Thyroid gland (tissue), 4 donors: ENCODE measurements at regions not wholly inside any gene's neighbourhood (a gene's known extent, or its start where the extent isn't known, plus 50 kb on each side); places are given as distances from the start of the nearest gene placed in this dataset.

ENCODE experiments used
- DNase-seq, 2 donors: peaks; one replicate each; pipeline ENCODE4 v3.0.0-alpha.2; 2019
- H3K27ac ChIP-seq, 3 donors: fragments of 200-600 bp; sonication (generic); 1 replicate in 2 of 3; 2 replicates in 1 of 3; pipeline ENCODE4 v1.5.1; 2016 to 2019; ENCODE audit warnings: mild to moderate bottlenecking in 1 of 3, moderate library complexity in 1 of 3
- H3K27me3 ChIP-seq: fragments of 200-600 bp; sonication (generic); one replicate; pipeline ENCODE4 v1.5.1; 2019
- H3K36me3 ChIP-seq, 2 donors: fragments of 200-600 bp; sonication (generic); one replicate each; pipeline ENCODE4 v1.5.1; 2016 to 2019
- H3K4me1 ChIP-seq, 2 donors: fragments of 200-600 bp; sonication (generic); one replicate each; pipeline ENCODE4 v1.5.1; 2017 to 2019
- H3K4me3 ChIP-seq, 3 donors: fragments of 200-600 bp; sonication (generic); replicated peaks in 1 of 3; 1 replicate in 2 of 3; 2 replicates in 1 of 3; pipeline ENCODE4 v1.5.1; 2016; ENCODE audit warnings: mild to moderate bottlenecking in 1 of 3
- H3K9me3 ChIP-seq: fragments of 200-600 bp; sonication (generic); one replicate; pipeline ENCODE4 v1.5.1; 2017
- CTCF ChIP-seq, 6 experiments: fragments of 200-600 bp in 3 of 6; fragments of 450-650 bp in 3 of 6; sonication (generic) in 3 of 6; IDR thresholded peaks; one replicate each; pipeline ENCODE4 v1.5.1; 2016 to 2019; ENCODE audit warnings: antibody characterized with exemption in 6 of 6, mild to moderate bottlenecking in 2 of 6, inconsistent platforms in 1 of 6, moderate library complexity in 1 of 6
- POLR2A ChIP-seq, 2 donors: fragments of 450-650 bp; IDR thresholded peaks; one replicate each; pipeline ENCODE4 v1.6.1; 2017; ENCODE audit warnings: antibody characterized with exemption in 2 of 2, mild to moderate bottlenecking in 2 of 2, moderate library complexity in 1 of 2
- WGBS, 2 donors: methylation state at CpG; one replicate each; pipeline ENCODE4 v1.1.5; 2017; 5-methylcytosine and 5-hydroxymethylcytosine counted together
- intact Hi-C: fragments of 100-400 bp; cut with DNase I; formaldehyde crosslinking; loops from one replicate; pipeline ENCODE4 v1.15.1; 2023

DNA sequence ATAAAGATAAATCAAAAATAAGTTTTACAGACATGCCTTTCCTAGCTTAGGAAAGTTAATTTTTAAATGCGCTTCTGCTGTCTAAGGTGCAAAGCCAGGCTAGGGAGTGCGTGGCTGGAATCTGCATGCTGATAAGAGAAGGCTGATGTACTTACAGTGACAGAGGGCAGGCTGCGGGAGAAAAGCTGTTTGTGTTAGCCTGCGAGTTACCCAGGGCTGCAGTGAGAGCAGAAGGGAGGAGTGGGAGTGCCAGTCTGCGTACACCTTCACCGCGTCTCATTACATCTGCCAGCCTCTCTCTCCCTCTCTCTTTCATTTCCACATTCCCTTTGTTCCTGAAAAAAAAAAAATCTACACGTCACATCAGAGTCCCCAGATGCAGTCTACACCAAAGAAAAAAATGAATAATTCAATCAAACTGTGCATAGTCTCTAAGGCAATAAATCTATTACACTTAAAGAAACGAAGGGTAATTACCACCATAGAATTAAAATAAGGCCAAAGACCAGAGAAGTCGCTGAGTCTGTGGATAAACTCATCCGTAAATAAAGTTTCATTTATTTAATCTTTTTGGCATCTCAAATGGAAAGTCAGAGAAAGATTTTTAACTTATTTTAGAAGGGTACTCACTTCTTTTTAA, 126.4 kb upstream of the C11orf58 start:
- 25 to 29% methylated on average over 11 of the region's 11 CpGs for WGBS, 2 donors
- no peaks in the 10 kb centered on the region for H3K27me3 ChIP-seq

GRCh38 chr11:16611401-16611921, 127.0 kb upstream of the C11orf58 start:
- H3K36me3 ChIP-seq = no peaks in the 10 kb centered on the region
- no peak overlapping the region for H3K27ac ChIP-seq
- TF ChIP-seq POLR2A (IDR thresholded peaks at IDR 0.05) = no peak
- TF ChIP-seq CTCF (IDR thresholded peaks at IDR 0.05) = no peak
- H3K9me3 ChIP-seq = no peaks in the 10 kb centered on the region
- intact Hi-C loops = loop anchor here (5.0 kb wide), 3 partner anchors 669 to 1284 kb away; no protein-coding TSS in a partner anchor
- WGBS, 2 donors = 15 to 17% methylated on average over 14 of the region's 14 CpGs
- H3K4me3 ChIP-seq = no peak overlapping the region
- no peaks in the 10 kb centered on the region for H3K27me3 ChIP-seq
- peaks cover 6 to 17% of the 10 kb centered on the region in 2 donors for H3K4me1 ChIP-seq
- no peak for DNase-seq

More for the DNA sequence above, 126.4 kb upstream of the C11orf58 start:
- Histone ChIP-seq H3K4me3 (no peak overlapping the region), H3K36me3 (no peaks in the 10 kb centered on the region), H3K27ac (no peak overlapping the region), H3K9me3 (no peaks in the 10 kb centered on the region), H3K4me1 (peaks cover 6 to 17% of the 10 kb centered on the region in 2 donors)
- intact Hi-C loops = loop anchor here (5.0 kb wide), 3 partner anchors 670 to 1285 kb away; no protein-coding TSS in a partner anchor
- TF ChIP-seq CTCF (IDR thresholded peaks at IDR 0.05) (no peak), POLR2A (IDR thresholded peaks at IDR 0.05) (no peak)
- DNase-seq = no peak

DNA sequence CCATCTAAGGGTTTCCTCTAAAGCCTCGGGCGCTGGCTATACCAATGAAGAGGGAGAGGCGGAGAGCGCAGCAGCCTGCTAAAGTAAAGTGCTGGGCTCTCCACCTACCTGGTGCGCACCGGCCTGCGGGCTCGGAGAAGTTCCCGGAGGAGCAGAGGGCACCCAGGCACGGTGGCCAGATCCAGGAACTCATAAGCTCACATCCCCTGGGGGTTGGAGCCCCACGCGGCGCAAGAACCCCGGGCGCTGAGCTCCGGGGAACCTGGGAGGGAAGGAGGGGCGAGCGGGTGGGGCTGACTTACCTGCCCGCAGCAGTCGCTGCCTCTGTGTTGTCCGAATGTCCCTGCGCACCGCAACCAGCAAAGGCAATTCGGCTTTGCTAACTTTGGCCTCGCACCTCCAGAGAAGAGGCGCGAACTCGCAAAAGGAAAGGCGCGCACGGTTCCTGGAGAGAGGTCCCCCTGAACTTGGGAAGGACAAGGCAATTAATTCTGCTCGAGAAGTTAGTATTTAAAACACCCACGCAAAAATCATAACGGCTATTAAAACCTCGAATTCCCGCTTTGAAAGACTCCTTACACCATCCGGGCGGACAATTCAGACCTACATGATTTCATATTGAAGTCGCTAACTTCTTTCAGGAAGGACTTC, 127.6 kb upstream of the C11orf58 start:
- no peak for TF ChIP-seq POLR2A (IDR thresholded peaks at IDR 0.05)
- Histone ChIP-seq H3K4me3 (no peak overlapping the region), H3K27me3 (no peaks in the 10 kb centered on the region), H3K36me3 (no peaks in the 10 kb centered on the region), H3K4me1 (peaks cover 6 to 17% of the 10 kb centered on the region in 2 donors), H3K27ac (no peak overlapping the region), H3K9me3 (no peaks in the 10 kb centered on the region)
- no peak for DNase-seq
- WGBS, 2 donors = 31% methylated on average over 20 to 33 of the region's 39 CpGs
- intact Hi-C loops = loop anchor here (5.0 kb wide), 3 partner anchors 669 to 1284 kb away; no protein-coding TSS in a partner anchor

DNA sequence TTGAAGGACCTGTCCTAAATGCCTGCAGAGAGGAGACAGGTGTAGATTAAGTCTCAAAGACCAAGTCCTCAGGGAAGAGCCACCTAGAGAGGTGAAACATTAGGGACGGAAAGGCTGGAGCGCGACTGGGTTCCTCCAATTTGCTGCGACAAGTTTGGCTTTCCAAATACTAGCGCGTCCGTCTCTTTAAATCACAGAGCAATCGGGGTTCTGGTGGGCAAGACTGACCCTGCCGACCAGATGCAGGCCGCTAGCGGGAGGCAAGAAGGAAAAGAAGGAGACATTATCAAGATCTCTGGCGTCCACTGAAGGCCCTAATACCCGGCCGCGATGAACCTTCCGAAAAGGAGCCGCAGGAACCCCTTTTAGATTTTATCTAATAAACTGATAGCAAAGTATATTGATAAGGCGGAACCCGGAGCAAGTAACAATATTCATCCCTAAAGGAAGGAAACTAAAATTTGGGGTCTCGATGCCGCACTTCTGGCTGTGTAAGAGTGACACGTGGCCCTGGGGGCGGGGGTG, 128.2 kb upstream of the C11orf58 start:
- no peaks in the 10 kb centered on the region for H3K27me3 ChIP-seq
- peaks cover 6 to 17% of the 10 kb centered on the region in 2 donors for H3K4me1 ChIP-seq
- 53 to 59% methylated on average over 23 of the region's 23 CpGs for WGBS, 2 donors

More for the DNA sequence above, 128.2 kb upstream of the C11orf58 start:
- Histone ChIP-seq H3K4me3 (no peak overlapping the region), H3K9me3 (no peaks in the 10 kb centered on the region), H3K36me3 (no peaks in the 10 kb centered on the region), H3K27ac (no peak overlapping the region)
- intact Hi-C loops = loop anchor here (5.0 kb wide), 3 partner anchors 668 to 1283 kb away; no protein-coding TSS in a partner anchor
- no peak for DNase-seq
- TF ChIP-seq POLR2A (IDR thresholded peaks at IDR 0.05) = no peak
- TF ChIP-seq CTCF (IDR thresholded peaks at IDR 0.05) = no peak
